ENCODE measurements at regions not wholly inside any gene's neighbourhood (a gene's known extent, or its start where the extent isn't known, plus 50 kb on each side); places are given as distances from the start of the nearest gene placed in this dataset.

DNA sequence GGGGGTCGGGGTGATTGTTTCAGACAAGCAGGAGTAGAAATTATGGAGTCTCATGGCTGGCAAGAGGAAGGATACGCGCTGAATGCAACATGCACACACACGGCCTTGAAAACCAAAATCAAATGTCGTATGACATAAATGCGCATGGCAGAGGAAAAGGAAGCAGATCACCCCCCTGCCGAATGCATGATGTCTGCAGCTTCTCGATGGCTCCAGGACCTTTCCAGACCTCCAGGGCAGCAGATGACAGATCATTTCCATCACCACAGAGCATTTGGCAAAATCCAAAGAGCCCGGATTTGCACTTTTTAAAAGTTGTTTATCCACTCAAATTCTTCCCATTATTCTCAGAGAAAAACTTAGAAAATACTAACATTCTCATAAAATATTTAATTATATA is 211.7 kb downstream of the NHLRC3 start:
- ChIA-PET POLR2A (no interaction called here), CTCF (no interaction called here)
- no peak for TF ChIP-seq CTCF (IDR thresholded peaks at IDR 0.05)
- no peak for ATAC-seq (ENCODE audit: low read depth)
- Mint-ChIP-seq H3K27ac (no peak overlapping the region), H3K36me3 (ENCODE audit: low read depth) (no peaks in the 10 kb centered on the region), H3K4me3 (no peak overlapping the region), H3K9me3 (no peaks in the 10 kb centered on the region), H3K4me1 (no peaks in the 10 kb centered on the region), H3K27me3 (peaks cover 4% of the 10 kb centered on the region)
- intact Hi-C loops (cut with micrococcal nuclease): no loop called here
- DNase-seq: no peak

GRCh38 chr13:39250440-39250839 is 212.2 kb downstream of the NHLRC3 start:
- H3K4me1 Mint-ChIP-seq: no peaks in the 10 kb centered on the region
- TF ChIP-seq CTCF (IDR thresholded peaks at IDR 0.05): no peak
- intact Hi-C loops (cut with micrococcal nuclease): no loop called here
- H3K27me3 Mint-ChIP-seq: peaks cover 4% of the 10 kb centered on the region
- CTCF ChIA-PET: no interaction called here
- no peak overlapping the region for H3K4me3 Mint-ChIP-seq
- no peak overlapping the region for H3K27ac Mint-ChIP-seq
- POLR2A ChIA-PET: no interaction called here
- ATAC-seq (ENCODE audit: low read depth) (no peak), DNase-seq (no peak)
- no peaks in the 10 kb centered on the region for H3K9me3 Mint-ChIP-seq
- H3K36me3 Mint-ChIP-seq (ENCODE audit: low read depth): no peaks in the 10 kb centered on the region

- ATAC-seq (ENCODE audit: low read depth): no peak
- H3K27me3 Mint-ChIP-seq: peaks cover 4% of the 10 kb centered on the region
- H3K27ac Mint-ChIP-seq: no peak overlapping the region
- DNase-seq: no peak
- H3K4me3 Mint-ChIP-seq: no peak overlapping the region
- POLR2A ChIA-PET: no interaction called here
- no peak for TF ChIP-seq CTCF (IDR thresholded peaks at IDR 0.05)
- H3K4me1 Mint-ChIP-seq: no peaks in the 10 kb centered on the region
- no peaks in the 10 kb centered on the region for H3K36me3 Mint-ChIP-seq (ENCODE audit: low read depth)
- CTCF ChIA-PET: no interaction called here
- intact Hi-C loops (cut with micrococcal nuclease): no loop called here
- H3K9me3 Mint-ChIP-seq: no peaks in the 10 kb centered on the region
Observed at GRCh38 chr13:39251340-39251739, 213.1 kb downstream of the NHLRC3 start.

DNA sequence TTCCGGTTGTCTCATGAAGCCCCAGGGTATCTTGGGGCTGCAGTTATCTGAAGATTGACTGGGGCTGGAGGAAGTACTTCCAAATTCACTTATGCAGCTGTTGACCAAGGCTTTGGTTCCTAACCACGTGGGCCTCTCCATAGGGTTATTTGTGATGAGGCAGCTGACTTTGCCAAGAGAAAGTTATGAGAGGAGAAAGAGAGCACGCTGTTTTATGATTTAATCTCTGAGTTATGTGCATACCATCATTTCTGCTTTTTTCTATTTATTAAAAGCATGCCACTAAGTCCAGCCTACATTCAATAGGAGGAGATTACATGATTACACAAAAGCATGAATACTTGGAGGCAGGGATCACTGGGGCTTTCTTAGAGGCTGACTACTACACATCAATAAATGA is 215.5 kb downstream of the NHLRC3 start:
- peaks cover 5% of the 10 kb centered on the region for H3K27me3 Mint-ChIP-seq
- ATAC-seq (ENCODE audit: low read depth) (no peak), DNase-seq (no peak)
- no peaks in the 10 kb centered on the region for H3K4me1 Mint-ChIP-seq
- no peak for TF ChIP-seq CTCF (IDR thresholded peaks at IDR 0.05)
- no peaks in the 10 kb centered on the region for H3K9me3 Mint-ChIP-seq
- no peak overlapping the region for H3K27ac Mint-ChIP-seq
- ChIA-PET POLR2A (no interaction called here), CTCF (no interaction called here)
- intact Hi-C loops (cut with micrococcal nuclease): no loop called here
- H3K36me3 Mint-ChIP-seq (ENCODE audit: low read depth): no peaks in the 10 kb centered on the region
- H3K4me3 Mint-ChIP-seq: no peak overlapping the region

DNA sequence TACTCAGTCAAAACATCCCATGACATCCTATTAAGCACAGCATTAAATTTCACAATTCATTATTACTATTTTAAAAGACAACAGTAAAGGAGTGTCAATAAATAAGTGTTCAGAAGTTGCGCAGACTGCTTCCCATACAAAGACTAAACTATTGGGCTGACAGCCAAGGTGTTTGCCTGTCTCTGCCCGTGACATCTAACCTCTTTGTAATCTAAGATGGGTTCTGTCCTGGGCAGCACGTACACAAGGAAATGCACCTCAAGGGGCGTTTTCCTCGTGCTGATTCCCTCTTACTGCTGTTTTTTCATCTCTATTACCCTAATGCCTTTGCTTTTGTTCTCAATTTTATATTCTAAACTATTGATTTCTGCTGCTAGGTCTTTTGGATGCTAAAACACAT is 216.3 kb downstream of the NHLRC3 start:
- Mint-ChIP-seq H3K27ac (no peak overlapping the region), H3K4me1 (no peaks in the 10 kb centered on the region), H3K9me3 (no peaks in the 10 kb centered on the region), H3K36me3 (ENCODE audit: low read depth) (no peaks in the 10 kb centered on the region), H3K4me3 (no peak overlapping the region), H3K27me3 (peaks cover 6% of the 10 kb centered on the region)
- no peak for TF ChIP-seq CTCF (IDR thresholded peaks at IDR 0.05)
- intact Hi-C loops (cut with micrococcal nuclease): no loop called here
- CTCF ChIA-PET: no interaction called here
- POLR2A ChIA-PET: no interaction called here
- no peak for DNase-seq
- ATAC-seq (ENCODE audit: low read depth): no peak

Data from activated B cell treated with CpG ODN at 0.5 μM for 24 hours (primary cell).